ACC112 (cell line): ENCODE measurements at regions not wholly inside any gene's neighbourhood (a gene's known extent, or its start where the extent isn't known, plus 50 kb on each side); places are given as distances from the start of the nearest gene placed in this dataset.

Source experiments
- H2AFZ ChIP-seq: fragments of 200-600 bp; sonication (generic); one replicate; pipeline ENCODE4 v1.6.0; 2017; ENCODE audit warnings: antibody characterized with exemption, low read length; ENCODE audit not compliant: unreplicated experiment
- H3K27ac ChIP-seq: fragments of 200-600 bp; sonication (generic); 2 replicates; pipeline ENCODE4 v1.5.1; 2014; ENCODE audit warnings: low read depth, mild to moderate bottlenecking, antibody characterized with exemption, low read length, moderate library complexity
- H3K27me3 ChIP-seq: fragments of 200-600 bp; sonication (generic); 2 replicates; pipeline ENCODE4 v1.6.1; 2014; ENCODE audit warnings: mild to moderate bottlenecking, antibody characterized with exemption, low read length, moderate library complexity, mixed read lengths; ENCODE audit not compliant: insufficient read depth
- H3K36me3 ChIP-seq: fragments of 200-600 bp; sonication (generic); 2 replicates; pipeline ENCODE4 v1.6.1; 2016; ENCODE audit warnings: mild to moderate bottlenecking, antibody characterized with exemption, low read length, moderate library complexity, mixed read lengths; ENCODE audit not compliant: insufficient read depth
- H3K4me1 ChIP-seq: fragments of 200-600 bp; sonication (generic); one replicate; pipeline ENCODE4 v1.6.1; 2016; ENCODE audit warnings: low read length, mixed read lengths; ENCODE audit not compliant: insufficient read depth, unreplicated experiment, control insufficient read depth
- H3K4me3 ChIP-seq: fragments of 200-600 bp; sonication (generic); 2 replicates; pipeline ENCODE4 v1.5.1; 2014; ENCODE audit warnings: mild to moderate bottlenecking, low read depth, low read length
- H3K79me2 ChIP-seq: fragments of 200-600 bp; sonication (generic); one replicate; pipeline ENCODE4 v1.6.0; 2016; ENCODE audit warnings: low read length; ENCODE audit not compliant: control insufficient read depth, unreplicated experiment, insufficient read depth

GRCh38 chr1:218996362-218996761 is 177.3 kb upstream of the LYPLAL1 start:
- H2AFZ ChIP-seq = peak overlapping the region; percentile 41

GRCh38 chr1:219000005-219000404 is 173.7 kb upstream of the LYPLAL1 start:
- H2AFZ ChIP-seq = no peak overlapping the region
- no peaks in the 10 kb centered on the region for H3K36me3 ChIP-seq
- H3K4me3 ChIP-seq = no peak overlapping the region
- H3K79me2 ChIP-seq = no peaks in the 10 kb centered on the region
- no peak overlapping the region for H3K27ac ChIP-seq
- no peaks in the 10 kb centered on the region for H3K27me3 ChIP-seq
- no peaks in the 10 kb centered on the region for H3K4me1 ChIP-seq

More at GRCh38 chr1:218996362-218996761, 177.3 kb upstream of the LYPLAL1 start:
- Histone ChIP-seq H3K79me2 (no peaks in the 10 kb centered on the region), H3K36me3 (no peaks in the 10 kb centered on the region), H3K4me3 (no peak overlapping the region), H3K4me1 (no peaks in the 10 kb centered on the region), H3K27me3 (no peaks in the 10 kb centered on the region), H3K27ac (no peak overlapping the region)

GRCh38 chr1:219000631-219001030 is 173.0 kb upstream of the LYPLAL1 start:
- Histone ChIP-seq H3K36me3 (no peaks in the 10 kb centered on the region), H3K4me3 (no peak overlapping the region), H3K79me2 (no peaks in the 10 kb centered on the region), H3K27me3 (no peaks in the 10 kb centered on the region), H3K4me1 (no peaks in the 10 kb centered on the region), H3K27ac (no peak overlapping the region), H2AFZ (no peak overlapping the region)

- H3K27me3 ChIP-seq = no peaks in the 10 kb centered on the region
- H2AFZ ChIP-seq = no peak overlapping the region
- no peak overlapping the region for H3K27ac ChIP-seq
- no peaks in the 10 kb centered on the region for H3K4me1 ChIP-seq
- H3K36me3 ChIP-seq = no peaks in the 10 kb centered on the region
- H3K4me3 ChIP-seq = no peak overlapping the region
- H3K79me2 ChIP-seq = no peaks in the 10 kb centered on the region
Measured at GRCh38 chr1:219010720-219011119, 163.0 kb upstream of the LYPLAL1 start.

- H3K79me2 ChIP-seq = no peaks in the 10 kb centered on the region
- no peak overlapping the region for H3K27ac ChIP-seq
- no peaks in the 10 kb centered on the region for H3K36me3 ChIP-seq
- H2AFZ ChIP-seq = no peak overlapping the region
- H3K4me1 ChIP-seq = no peaks in the 10 kb centered on the region
- H3K4me3 ChIP-seq = no peak overlapping the region
- no peaks in the 10 kb centered on the region for H3K27me3 ChIP-seq
Measured at GRCh38 chr1:219020386-219020785, 153.3 kb upstream of the LYPLAL1 start.

GRCh38 chr1:219020846-219021245 is 152.8 kb upstream of the LYPLAL1 start:
- Histone ChIP-seq H3K79me2 (no peaks in the 10 kb centered on the region), H3K36me3 (no peaks in the 10 kb centered on the region), H3K4me1 (no peaks in the 10 kb centered on the region), H3K27ac (no peak overlapping the region), H3K27me3 (no peaks in the 10 kb centered on the region), H3K4me3 (no peak overlapping the region), H2AFZ (no peak overlapping the region)

GRCh38 chr1:219027146-219027673 is 146.5 kb upstream of the LYPLAL1 start:
- Histone ChIP-seq H3K4me1 (no peaks in the 10 kb centered on the region), H3K27me3 (no peaks in the 10 kb centered on the region), H3K79me2 (no peaks in the 10 kb centered on the region), H3K4me3 (no peak overlapping the region), H3K36me3 (no peaks in the 10 kb centered on the region), H3K27ac (no peak overlapping the region), H2AFZ (no peak overlapping the region)

- Histone ChIP-seq H3K27me3 (no peaks in the 10 kb centered on the region), H3K4me1 (no peaks in the 10 kb centered on the region), H3K79me2 (no peaks in the 10 kb centered on the region), H3K27ac (no peak overlapping the region), H2AFZ (no peak overlapping the region), H3K4me3 (no peak overlapping the region), H3K36me3 (no peaks in the 10 kb centered on the region)
Measured at GRCh38 chr1:219031809-219032208, 141.9 kb upstream of the LYPLAL1 start.

- Histone ChIP-seq H3K36me3 (no peaks in the 10 kb centered on the region), H3K27me3 (no peaks in the 10 kb centered on the region), H2AFZ (no peak overlapping the region), H3K4me1 (peaks cover 19% of the 10 kb centered on the region), H3K4me3 (no peak overlapping the region), H3K27ac (no peak overlapping the region), H3K79me2 (no peaks in the 10 kb centered on the region)
Measured at GRCh38 chr1:219038398-219038797, 135.3 kb upstream of the LYPLAL1 start.

GRCh38 chr1:219039017-219039681 is 134.5 kb upstream of the LYPLAL1 start:
- H3K4me1 ChIP-seq = peaks cover 19% of the 10 kb centered on the region
- H3K36me3 ChIP-seq = no peaks in the 10 kb centered on the region
- no peak overlapping the region for H3K4me3 ChIP-seq
- no peak overlapping the region for H2AFZ ChIP-seq
- no peaks in the 10 kb centered on the region for H3K79me2 ChIP-seq
- no peaks in the 10 kb centered on the region for H3K27me3 ChIP-seq
- no peak overlapping the region for H3K27ac ChIP-seq

GRCh38 chr1:219039682-219040154 is 134.0 kb upstream of the LYPLAL1 start:
- Histone ChIP-seq H3K4me1 (peaks cover 19% of the 10 kb centered on the region), H3K4me3 (no peak overlapping the region), H2AFZ (no peak overlapping the region), H3K36me3 (no peaks in the 10 kb centered on the region), H3K27ac (no peak overlapping the region), H3K27me3 (no peaks in the 10 kb centered on the region), H3K79me2 (no peaks in the 10 kb centered on the region)
